ENCODE measurements at regions not wholly inside any gene's neighbourhood (a gene's known extent, or its start where the extent isn't known, plus 50 kb on each side); places are given as distances from the start of the nearest gene placed in this dataset.

DNA sequence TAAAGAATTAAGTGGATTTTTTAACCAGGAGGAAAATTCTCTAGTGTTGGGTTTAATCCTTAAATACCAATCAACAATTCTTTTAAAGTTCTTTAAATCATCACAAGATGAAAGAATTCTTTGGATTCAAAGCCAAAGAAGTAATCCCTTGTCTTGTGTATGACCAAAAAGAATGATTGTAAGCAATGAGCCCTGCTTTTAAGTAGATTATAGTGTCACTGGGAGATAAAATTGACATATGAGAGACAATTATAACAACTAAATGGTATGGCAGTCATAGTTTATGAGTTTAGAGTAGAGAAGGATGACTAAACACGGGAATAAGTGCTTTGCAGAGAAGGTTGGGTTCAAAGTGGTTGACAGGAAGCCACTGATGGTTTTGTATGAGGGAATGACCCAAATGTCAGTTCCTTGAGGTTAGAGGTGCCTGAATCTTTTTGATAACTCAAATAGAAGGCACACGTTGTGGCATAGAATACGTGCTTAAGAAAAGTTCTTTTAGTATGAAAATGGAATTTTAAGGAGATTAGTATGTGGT, 199.6 kb upstream of the TCF4 start:
- TF ChIP-seq, protein P1, sequence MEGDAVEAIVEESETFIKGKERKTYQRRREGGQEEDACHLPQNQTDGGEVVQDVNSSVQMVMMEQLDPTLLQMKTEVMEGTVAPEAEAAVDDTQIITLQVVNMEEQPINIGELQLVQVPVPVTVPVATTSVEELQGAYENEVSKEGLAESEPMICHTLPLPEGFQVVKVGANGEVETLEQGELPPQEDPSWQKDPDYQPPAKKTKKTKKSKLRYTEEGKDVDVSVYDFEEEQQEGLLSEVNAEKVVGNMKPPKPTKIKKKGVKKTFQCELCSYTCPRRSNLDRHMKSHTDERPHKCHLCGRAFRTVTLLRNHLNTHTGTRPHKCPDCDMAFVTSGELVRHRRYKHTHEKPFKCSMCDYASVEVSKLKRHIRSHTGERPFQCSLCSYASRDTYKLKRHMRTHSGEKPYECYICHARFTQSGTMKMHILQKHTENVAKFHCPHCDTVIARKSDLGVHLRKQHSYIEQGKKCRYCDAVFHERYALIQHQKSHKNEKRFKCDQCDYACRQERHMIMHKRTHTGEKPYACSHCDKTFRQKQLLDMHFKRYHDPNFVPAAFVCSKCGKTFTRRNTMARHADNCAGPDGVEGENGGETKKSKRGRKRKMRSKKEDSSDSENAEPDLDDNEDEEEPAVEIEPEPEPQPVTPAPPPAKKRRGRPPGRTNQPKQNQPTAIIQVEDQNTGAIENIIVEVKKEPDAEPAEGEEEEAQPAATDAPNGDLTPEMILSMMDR (IDR thresholded peaks at IDR 0.05), result no peak
- TF ChIP-seq POLR2A (IDR thresholded peaks at IDR 0.05), result no peak
